ENCODE measurements at regions not wholly inside any gene's neighbourhood (a gene's known extent, or its start where the extent isn't known, plus 50 kb on each side); places are given as distances from the start of the nearest gene placed in this dataset.

DNA sequence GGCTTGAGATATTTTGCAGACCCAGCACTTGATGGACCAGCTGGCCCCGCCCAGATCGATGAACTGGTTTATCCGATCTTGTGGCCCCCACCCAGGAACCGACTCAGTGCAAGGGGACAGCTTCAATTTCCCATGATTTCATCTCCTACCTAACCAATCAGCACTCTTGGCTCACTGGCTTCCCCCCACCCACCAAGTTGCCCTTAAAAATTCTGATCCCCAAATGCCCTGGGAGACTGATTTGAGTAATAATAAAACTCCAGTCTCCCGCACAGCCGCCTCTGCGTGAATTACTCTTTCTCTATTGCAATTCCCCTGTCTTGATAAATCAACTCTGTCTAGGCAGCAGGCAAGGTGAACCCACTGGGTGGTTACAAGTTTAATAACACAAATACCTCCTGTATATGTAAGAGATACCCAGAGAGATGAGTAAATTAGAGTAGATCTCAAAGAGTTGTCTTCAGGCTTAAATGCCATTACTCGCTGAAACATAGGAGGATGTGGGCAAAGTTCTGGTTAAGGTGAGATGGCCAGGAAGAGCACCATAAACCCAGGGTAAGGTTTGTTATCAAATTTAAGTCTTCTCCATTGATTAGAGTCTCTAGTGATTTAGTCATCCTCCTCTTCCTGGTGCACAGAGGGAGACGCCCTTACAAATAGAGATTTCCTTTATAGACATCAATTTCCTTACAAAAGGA is 222.8 kb downstream of the ARL4C start:
- Mint-ChIP-seq H3K9me3 (peaks cover 1% of the 10 kb centered on the region), H3K27ac (no peak overlapping the region), H3K4me1 (ENCODE audit: low read depth) (peaks cover 9% of the 10 kb centered on the region), H3K27me3 (peaks cover 24% of the 10 kb centered on the region), H3K4me3 (no peak overlapping the region), H3K36me3 (ENCODE audit: low read depth) (no peaks in the 10 kb centered on the region)
- intact Hi-C loops (cut with micrococcal nuclease): no loop called here

- intact Hi-C loops (cut with micrococcal nuclease): no loop called here
- Mint-ChIP-seq H3K27ac (no peak overlapping the region), H3K27me3 (peaks cover 21% of the 10 kb centered on the region), H3K4me3 (no peak overlapping the region), H3K9me3 (no peaks in the 10 kb centered on the region), H3K4me1 (ENCODE audit: low read depth) (peaks cover 9% of the 10 kb centered on the region), H3K36me3 (ENCODE audit: low read depth) (no peaks in the 10 kb centered on the region)
Observed at GRCh38 chr2:234272069-234272850, 221.8 kb downstream of the SPP2 start.

DNA sequence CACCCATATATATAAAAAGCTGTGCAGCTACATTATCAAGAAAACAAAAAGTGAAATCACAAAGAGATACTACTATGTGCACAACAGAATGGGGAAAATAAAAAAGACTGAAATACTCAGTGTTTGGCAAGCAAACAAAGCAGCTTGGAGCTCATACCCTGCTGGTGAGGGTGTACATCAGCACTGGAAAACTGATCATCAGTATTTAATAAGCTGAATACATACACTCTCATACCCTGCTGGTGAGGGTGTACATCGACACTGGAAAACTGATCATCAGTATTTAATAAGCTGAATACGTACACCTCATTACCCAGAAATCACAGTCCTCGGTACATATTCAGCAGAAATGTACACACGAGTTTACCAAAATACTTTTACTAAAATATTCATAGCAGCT is 220.8 kb downstream of the SPP2 start:
- H3K4me1 Mint-ChIP-seq (ENCODE audit: low read depth): peaks cover 9% of the 10 kb centered on the region
- H3K27ac Mint-ChIP-seq: no peak overlapping the region
- no peaks in the 10 kb centered on the region for H3K9me3 Mint-ChIP-seq

GRCh38 chr2:234269769-234270204 is 219.3 kb downstream of the SPP2 start:
- H3K36me3 Mint-ChIP-seq (ENCODE audit: low read depth): no peaks in the 10 kb centered on the region
- no peak overlapping the region for H3K27ac Mint-ChIP-seq
- H3K9me3 Mint-ChIP-seq: no peaks in the 10 kb centered on the region
- intact Hi-C loops (cut with micrococcal nuclease): no loop called here
- peaks cover 17% of the 10 kb centered on the region for H3K4me1 Mint-ChIP-seq (ENCODE audit: low read depth)
- H3K4me3 Mint-ChIP-seq: no peak overlapping the region
- peaks cover 23% of the 10 kb centered on the region for H3K27me3 Mint-ChIP-seq

More for the DNA sequence above, 220.8 kb downstream of the SPP2 start:
- peaks cover 21% of the 10 kb centered on the region for H3K27me3 Mint-ChIP-seq
- no peaks in the 10 kb centered on the region for H3K36me3 Mint-ChIP-seq (ENCODE audit: low read depth)
- H3K4me3 Mint-ChIP-seq: no peak overlapping the region
- intact Hi-C loops (cut with micrococcal nuclease): no loop called here

- no peak overlapping the region for H3K4me3 Mint-ChIP-seq
- peaks cover 17% of the 10 kb centered on the region for H3K4me1 Mint-ChIP-seq (ENCODE audit: low read depth)
- intact Hi-C loops (cut with micrococcal nuclease): no loop called here
- no peaks in the 10 kb centered on the region for H3K9me3 Mint-ChIP-seq
- H3K27me3 Mint-ChIP-seq: peaks cover 17% of the 10 kb centered on the region
- H3K27ac Mint-ChIP-seq: no peak overlapping the region
- H3K36me3 Mint-ChIP-seq (ENCODE audit: low read depth): no peaks in the 10 kb centered on the region
Observed at GRCh38 chr2:234267534-234267933, 217.0 kb downstream of the SPP2 start.

- H3K27ac Mint-ChIP-seq: no peak overlapping the region
- no peaks in the 10 kb centered on the region for H3K36me3 Mint-ChIP-seq (ENCODE audit: low read depth)
- intact Hi-C loops (cut with micrococcal nuclease): no loop called here
- H3K27me3 Mint-ChIP-seq: peaks cover 15% of the 10 kb centered on the region
- peaks cover 17% of the 10 kb centered on the region for H3K4me1 Mint-ChIP-seq (ENCODE audit: low read depth)
- H3K9me3 Mint-ChIP-seq: no peaks in the 10 kb centered on the region
- H3K4me3 Mint-ChIP-seq: no peak overlapping the region
Observed at GRCh38 chr2:234266952-234267351, 216.4 kb downstream of the SPP2 start.

- H3K36me3 Mint-ChIP-seq (ENCODE audit: low read depth): no peaks in the 10 kb centered on the region
- no peak overlapping the region for H3K27ac Mint-ChIP-seq
- peaks cover 12% of the 10 kb centered on the region for H3K27me3 Mint-ChIP-seq
- no peak overlapping the region for H3K4me3 Mint-ChIP-seq
- intact Hi-C loops (cut with micrococcal nuclease): no loop called here
- H3K9me3 Mint-ChIP-seq: no peaks in the 10 kb centered on the region
- peaks cover 17% of the 10 kb centered on the region for H3K4me1 Mint-ChIP-seq (ENCODE audit: low read depth)
Observed at GRCh38 chr2:234265206-234265605, 214.7 kb downstream of the SPP2 start.

GRCh38 chr2:234261736-234262135 is 211.2 kb downstream of the SPP2 start:
- H3K27ac Mint-ChIP-seq: no peak overlapping the region
- no peak overlapping the region for H3K4me3 Mint-ChIP-seq
- intact Hi-C loops (cut with micrococcal nuclease): no loop called here
- H3K9me3 Mint-ChIP-seq: no peaks in the 10 kb centered on the region
- no peaks in the 10 kb centered on the region for H3K36me3 Mint-ChIP-seq (ENCODE audit: low read depth)
- H3K27me3 Mint-ChIP-seq: peaks cover 8% of the 10 kb centered on the region
- peaks cover 7% of the 10 kb centered on the region for H3K4me1 Mint-ChIP-seq (ENCODE audit: low read depth)

- Mint-ChIP-seq H3K9me3 (no peaks in the 10 kb centered on the region), H3K36me3 (ENCODE audit: low read depth) (no peaks in the 10 kb centered on the region), H3K4me3 (no peak overlapping the region), H3K27ac (no peak overlapping the region), H3K27me3 (peaks cover 9% of the 10 kb centered on the region), H3K4me1 (ENCODE audit: low read depth) (no peaks in the 10 kb centered on the region)
- intact Hi-C loops (cut with micrococcal nuclease): no loop called here
Observed at GRCh38 chr2:234259440-234259839, 208.9 kb downstream of the SPP2 start.

DNA sequence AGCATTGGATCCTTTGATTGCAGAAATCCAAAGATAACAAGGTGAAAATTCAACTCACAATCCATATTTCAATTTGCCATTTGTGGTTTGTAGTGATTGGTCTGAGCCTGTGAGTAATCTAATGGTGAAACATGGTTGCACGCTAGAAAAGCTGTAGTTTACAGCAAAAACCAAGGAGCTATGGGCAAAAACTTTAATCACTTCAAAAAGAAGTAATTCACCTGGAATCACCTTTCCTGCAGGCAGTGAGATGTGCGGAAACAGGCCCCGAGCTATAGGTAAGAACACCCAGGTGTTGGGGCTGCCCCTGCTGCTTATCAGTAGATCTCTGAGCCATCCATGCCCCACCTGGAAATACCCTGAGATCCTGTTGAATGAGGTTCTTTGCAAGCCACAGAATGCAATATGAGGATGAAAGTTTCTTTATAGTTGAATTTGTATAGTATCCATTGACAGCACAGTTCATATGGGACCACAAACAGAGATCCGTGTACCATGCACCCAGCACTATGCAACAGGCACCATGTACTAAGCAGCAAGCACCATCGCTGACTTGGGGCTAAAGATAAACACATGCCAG is 208.2 kb downstream of the SPP2 start:
- no peak overlapping the region for H3K27ac Mint-ChIP-seq
- peaks cover 7% of the 10 kb centered on the region for H3K27me3 Mint-ChIP-seq
- no peak overlapping the region for H3K4me3 Mint-ChIP-seq
- intact Hi-C loops (cut with micrococcal nuclease): no loop called here
- no peaks in the 10 kb centered on the region for H3K36me3 Mint-ChIP-seq (ENCODE audit: low read depth)
- H3K9me3 Mint-ChIP-seq: no peaks in the 10 kb centered on the region
- H3K4me1 Mint-ChIP-seq (ENCODE audit: low read depth): no peaks in the 10 kb centered on the region

DNA sequence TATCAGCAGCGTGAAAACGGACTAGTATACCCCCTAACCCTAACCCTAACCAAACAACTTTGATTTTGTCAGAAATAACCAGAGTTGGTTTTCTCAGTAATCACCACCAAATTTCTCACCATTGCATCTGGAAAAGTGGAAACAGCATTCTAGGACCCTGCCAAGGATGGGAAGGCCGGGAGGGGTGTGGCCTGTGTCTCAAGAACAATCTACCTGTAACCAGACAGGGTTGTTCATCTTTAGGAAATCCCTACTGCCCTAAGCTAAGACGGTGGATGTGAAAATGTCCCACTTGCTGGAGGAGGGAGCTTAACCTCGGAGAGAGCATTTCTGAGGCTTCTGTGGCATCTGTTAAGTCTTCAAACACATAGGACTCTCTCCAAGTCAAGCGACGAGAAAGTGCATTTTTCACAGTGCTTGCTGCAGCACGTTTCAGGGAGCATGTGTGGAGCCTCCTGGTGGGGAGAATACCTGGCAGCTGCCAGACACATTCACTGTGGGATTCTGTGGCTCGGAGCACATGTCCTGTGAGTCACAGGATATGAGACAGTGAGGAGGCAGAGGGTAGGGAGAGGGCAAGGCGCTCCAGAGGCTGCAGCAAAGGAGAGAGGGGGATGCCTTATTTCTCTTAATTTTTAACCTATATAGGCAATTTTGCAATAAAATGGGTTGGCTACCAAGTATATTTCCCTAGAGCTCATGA is 207.5 kb downstream of the SPP2 start:
- Mint-ChIP-seq H3K4me1 (ENCODE audit: low read depth) (no peaks in the 10 kb centered on the region), H3K27me3 (peaks cover 7% of the 10 kb centered on the region)
- intact Hi-C loops (cut with micrococcal nuclease): no loop called here

DNA sequence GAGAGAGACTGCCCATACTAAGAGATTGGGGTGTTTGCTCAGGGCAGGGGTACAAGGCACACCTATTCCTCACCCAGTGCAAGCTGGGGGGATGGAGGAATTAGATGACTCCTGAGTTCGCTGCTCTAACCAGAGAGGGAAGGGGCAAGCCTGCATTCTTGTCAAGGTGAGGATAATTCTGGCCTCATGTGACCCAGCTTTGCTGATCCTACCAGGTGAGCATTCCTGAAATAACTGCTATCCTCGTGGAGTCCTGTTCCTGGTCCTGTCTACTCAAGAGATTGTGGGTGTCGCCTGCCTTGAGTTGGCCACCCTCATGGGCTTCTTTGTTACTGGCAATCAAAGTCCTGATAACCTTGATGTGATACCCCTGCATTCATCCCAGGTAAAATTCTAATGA is 206.0 kb downstream of the SPP2 start:
- H3K27ac Mint-ChIP-seq: no peak overlapping the region

More for the DNA sequence above, 207.5 kb downstream of the SPP2 start:
- H3K27ac Mint-ChIP-seq: no peak overlapping the region
- no peaks in the 10 kb centered on the region for H3K9me3 Mint-ChIP-seq
- no peaks in the 10 kb centered on the region for H3K36me3 Mint-ChIP-seq (ENCODE audit: low read depth)
- no peak overlapping the region for H3K4me3 Mint-ChIP-seq

GRCh38 chr2:234254783-234255521 is 204.4 kb downstream of the SPP2 start:
- H3K27me3 Mint-ChIP-seq: peaks cover 15% of the 10 kb centered on the region
- no peak overlapping the region for H3K27ac Mint-ChIP-seq
- no peaks in the 10 kb centered on the region for H3K9me3 Mint-ChIP-seq
- intact Hi-C loops (cut with micrococcal nuclease): no loop called here
- H3K4me1 Mint-ChIP-seq (ENCODE audit: low read depth): no peaks in the 10 kb centered on the region
- no peaks in the 10 kb centered on the region for H3K36me3 Mint-ChIP-seq (ENCODE audit: low read depth)
- no peak overlapping the region for H3K4me3 Mint-ChIP-seq

More for the DNA sequence above, 206.0 kb downstream of the SPP2 start:
- intact Hi-C loops (cut with micrococcal nuclease): no loop called here
- Mint-ChIP-seq H3K9me3 (no peaks in the 10 kb centered on the region), H3K4me3 (no peak overlapping the region), H3K27me3 (peaks cover 11% of the 10 kb centered on the region), H3K4me1 (ENCODE audit: low read depth) (no peaks in the 10 kb centered on the region), H3K36me3 (ENCODE audit: low read depth) (no peaks in the 10 kb centered on the region)

Measured in dendritic cell treated with granulocyte-macrophage colony-stimulating factor and Interleukin-4, amounts not matched to agents 40 ng/mL and 50 ng/mL, for 4 days (primary cell).